ENCODE measurements at regions not wholly inside any gene's neighbourhood (a gene's known extent, or its start where the extent isn't known, plus 50 kb on each side); places are given as distances from the start of the nearest gene placed in this dataset.

DNA sequence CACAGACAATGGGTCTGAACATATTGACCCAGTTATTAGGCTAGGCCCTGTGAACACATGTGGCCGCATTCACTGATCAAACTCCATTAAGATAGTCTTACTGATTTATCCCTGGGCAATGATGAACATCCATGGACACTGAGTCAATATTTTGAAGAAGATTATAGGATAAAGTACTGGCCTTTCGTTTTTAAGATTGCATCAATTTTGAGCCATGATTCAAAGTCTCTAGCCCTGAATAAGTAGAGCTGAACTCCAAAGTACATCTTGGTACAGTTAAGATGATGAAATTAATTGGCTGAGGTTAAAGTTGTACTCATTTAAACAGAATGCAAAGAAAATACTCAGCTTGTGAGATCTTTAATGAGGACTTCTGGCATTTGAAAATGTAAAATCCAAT, 1581.9 kb downstream of the EFNB2 start:
- TF ChIP-seq GATA2 (IDR thresholded peaks at IDR 0.05; ENCODE audit: low read depth, low read length) (no peak), GATA3 (IDR thresholded peaks at IDR 0.05; ENCODE audit: low read depth, low read length) (peak; percentile 30; the same call in 1 of the 2 replicates)

All from SH-SY5Y (cell line).